Progenitor cell of endocrine pancreas (in vitro differentiated cells): ENCODE measurements at regions not wholly inside any gene's neighbourhood (a gene's known extent, or its start where the extent isn't known, plus 50 kb on each side); places are given as distances from the start of the nearest gene placed in this dataset.
"Not testable (repeated sequence)": the region's sequence is repeated elsewhere in the genome, so short reads cannot be mapped to it uniquely, and the experiment has no call there.

ENCODE experiments used
- DNase-seq: peaks from one replicate; pipeline ENCODE4 v3.0.0; 2021; ENCODE audit warnings: low spot score; ENCODE audit not compliant: unreplicated experiment
- H3K27ac Mint-ChIP-seq: 2 replicates; pipeline ENCODE4 v1.8.0; 2021; ENCODE audit warnings: mild to moderate bottlenecking, moderate library complexity, mixed read lengths
- H3K27me3 Mint-ChIP-seq: 2 replicates; pipeline ENCODE4 v1.8.0; 2021; ENCODE audit warnings: mixed read lengths
- H3K36me3 Mint-ChIP-seq: 2 replicates; pipeline ENCODE4 v1.8.0; 2022; ENCODE audit warnings: mixed read lengths; ENCODE audit not compliant: insufficient read depth
- H3K4me1 Mint-ChIP-seq: 2 replicates; pipeline ENCODE4 v1.8.0; 2021; ENCODE audit warnings: low read depth, mixed read lengths
- H3K4me3 Mint-ChIP-seq: 2 replicates; pipeline ENCODE4 v1.8.0; 2021; ENCODE audit warnings: low read depth, mild to moderate bottlenecking, moderate library complexity, mixed read lengths
- H3K9me3 Mint-ChIP-seq: 2 replicates; pipeline ENCODE4 v1.8.0; 2021; ENCODE audit warnings: low read depth, mixed read lengths
- TF ChIP-seq, protein P1 (sequence below): fragments of 200-600 bp; sonication (generic); IDR thresholded peaks from one replicate; pipeline ENCODE4 v1.5.0; 2021; ENCODE audit warnings: antibody characterized with exemption, mild to moderate bottlenecking; ENCODE audit not compliant: unreplicated experiment

DNA sequence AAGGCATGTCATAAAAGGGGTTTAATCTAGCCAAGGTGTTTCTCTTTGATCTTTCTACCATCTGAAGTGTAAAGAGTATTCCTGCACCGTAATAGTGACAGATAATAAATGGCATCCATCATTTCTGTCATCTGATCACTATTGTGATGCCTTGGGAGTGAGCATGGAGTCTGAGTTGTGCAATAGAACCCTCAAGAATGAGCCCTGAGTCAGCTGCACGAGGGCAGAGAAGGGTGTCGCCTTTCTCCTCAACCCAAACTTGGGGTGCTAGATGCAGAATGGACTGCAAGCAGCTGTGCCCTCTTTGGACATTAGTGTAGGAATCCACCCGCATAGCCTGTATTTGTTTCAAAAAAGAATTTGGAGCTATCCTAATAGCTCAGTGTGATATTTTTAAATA is 115.2 kb downstream of the ZNF37A start:
- TF ChIP-seq, protein P1, sequence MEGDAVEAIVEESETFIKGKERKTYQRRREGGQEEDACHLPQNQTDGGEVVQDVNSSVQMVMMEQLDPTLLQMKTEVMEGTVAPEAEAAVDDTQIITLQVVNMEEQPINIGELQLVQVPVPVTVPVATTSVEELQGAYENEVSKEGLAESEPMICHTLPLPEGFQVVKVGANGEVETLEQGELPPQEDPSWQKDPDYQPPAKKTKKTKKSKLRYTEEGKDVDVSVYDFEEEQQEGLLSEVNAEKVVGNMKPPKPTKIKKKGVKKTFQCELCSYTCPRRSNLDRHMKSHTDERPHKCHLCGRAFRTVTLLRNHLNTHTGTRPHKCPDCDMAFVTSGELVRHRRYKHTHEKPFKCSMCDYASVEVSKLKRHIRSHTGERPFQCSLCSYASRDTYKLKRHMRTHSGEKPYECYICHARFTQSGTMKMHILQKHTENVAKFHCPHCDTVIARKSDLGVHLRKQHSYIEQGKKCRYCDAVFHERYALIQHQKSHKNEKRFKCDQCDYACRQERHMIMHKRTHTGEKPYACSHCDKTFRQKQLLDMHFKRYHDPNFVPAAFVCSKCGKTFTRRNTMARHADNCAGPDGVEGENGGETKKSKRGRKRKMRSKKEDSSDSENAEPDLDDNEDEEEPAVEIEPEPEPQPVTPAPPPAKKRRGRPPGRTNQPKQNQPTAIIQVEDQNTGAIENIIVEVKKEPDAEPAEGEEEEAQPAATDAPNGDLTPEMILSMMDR, result no peak
- H3K27ac Mint-ChIP-seq, result no peak overlapping the region
- H3K36me3 Mint-ChIP-seq, result no peaks in the 10 kb centered on the region
- peaks cover 28% of the 10 kb centered on the region for H3K9me3 Mint-ChIP-seq
- no peaks in the 10 kb centered on the region for H3K4me1 Mint-ChIP-seq
- no peak for DNase-seq
- no peak overlapping the region for H3K4me3 Mint-ChIP-seq
- no peaks in the 10 kb centered on the region for H3K27me3 Mint-ChIP-seq

DNA sequence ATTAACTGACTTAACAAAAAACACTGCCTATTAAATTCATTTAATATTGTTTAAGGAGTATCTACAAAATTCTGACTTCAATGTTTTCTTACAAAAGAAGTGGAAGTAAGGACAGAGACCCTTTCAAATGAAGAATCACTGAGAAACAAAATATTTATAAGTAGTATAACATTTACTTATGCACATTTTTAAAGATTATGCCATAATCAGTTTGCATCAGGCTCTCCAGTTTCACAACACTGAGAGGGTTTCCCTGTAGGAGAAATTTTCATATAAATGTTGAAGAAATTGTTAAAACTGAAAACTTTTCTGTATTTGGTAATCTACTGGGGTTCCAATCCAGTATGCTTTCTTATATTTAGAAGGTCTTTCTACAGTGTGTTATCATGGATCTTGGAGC is 115.6 kb downstream of the ZNF37A start:
- H3K9me3 Mint-ChIP-seq, result peaks cover 29% of the 10 kb centered on the region
- H3K27ac Mint-ChIP-seq, DNase-seq, H3K27me3 Mint-ChIP-seq, H3K4me3 Mint-ChIP-seq, H3K4me1 Mint-ChIP-seq, H3K36me3 Mint-ChIP-seq: not testable (repeated sequence)

DNA sequence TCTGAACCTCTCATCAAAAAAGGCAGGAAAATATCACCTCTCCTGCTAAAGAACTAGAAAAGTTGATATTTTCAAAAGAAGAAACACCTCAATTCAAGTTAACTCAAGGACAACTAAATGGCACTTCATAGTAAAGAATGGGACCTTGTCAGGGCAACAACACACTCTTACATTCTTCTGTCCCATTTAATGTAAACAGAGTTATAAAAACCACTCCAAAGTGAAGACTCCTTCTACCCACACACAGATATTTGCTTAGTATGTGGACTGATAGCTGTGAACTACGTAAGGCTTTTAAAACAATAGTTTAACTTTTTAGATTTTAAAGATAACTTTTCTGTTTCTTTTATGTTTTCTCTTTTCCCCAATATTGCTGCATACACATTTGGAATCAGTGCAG is 118.3 kb downstream of the ZNF37A start:
- H3K27ac Mint-ChIP-seq, result no peak overlapping the region

DNA sequence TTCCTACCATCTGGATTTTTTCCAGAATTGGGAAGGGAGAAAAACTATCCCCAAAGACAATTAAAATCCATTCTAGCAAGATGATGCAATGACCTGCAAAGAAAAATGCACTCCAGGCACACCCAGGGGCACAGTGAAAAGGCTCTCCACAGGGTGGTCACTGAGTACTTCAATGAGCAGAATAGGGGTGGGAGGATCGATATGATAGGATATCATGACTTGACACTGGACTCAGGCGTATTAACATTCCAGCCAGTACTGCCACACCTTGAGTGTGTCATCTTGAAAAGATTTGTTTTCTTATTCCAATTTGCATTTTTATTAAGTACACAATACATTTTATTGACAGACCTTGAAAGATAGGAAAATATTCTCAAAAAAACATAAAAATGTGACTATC is 132.2 kb downstream of the ZNF37A start:
- no peaks in the 10 kb centered on the region for H3K27me3 Mint-ChIP-seq

More for the DNA sequence above, 118.3 kb downstream of the ZNF37A start:
- no peaks in the 10 kb centered on the region for H3K27me3 Mint-ChIP-seq
- TF ChIP-seq, protein P1, result no peak
- no peak for DNase-seq
- peaks cover 21% of the 10 kb centered on the region for H3K9me3 Mint-ChIP-seq
- no peak overlapping the region for H3K4me3 Mint-ChIP-seq
- H3K36me3 Mint-ChIP-seq, result no peaks in the 10 kb centered on the region
- H3K4me1 Mint-ChIP-seq, result no peaks in the 10 kb centered on the region

DNA sequence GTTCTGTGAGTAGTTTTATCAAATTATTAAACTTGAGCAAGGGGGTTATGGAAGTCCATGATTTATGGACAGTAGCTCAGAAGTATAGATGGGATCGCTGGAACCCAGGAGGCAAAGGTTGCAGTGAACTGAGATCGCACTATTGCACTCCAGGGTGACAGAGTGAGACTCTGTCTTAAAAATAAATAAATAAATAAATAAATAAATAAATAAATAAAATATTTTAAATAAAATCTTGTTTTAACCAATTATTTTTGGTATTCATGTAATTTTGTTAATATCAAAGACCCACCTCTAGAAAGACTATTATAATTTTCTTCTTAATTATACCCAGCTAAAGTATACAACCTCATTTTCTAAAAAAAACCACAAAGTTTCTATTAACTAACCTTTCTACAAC is 134.3 kb downstream of the ZNF37A start:
- H3K9me3 Mint-ChIP-seq, result peaks cover 31% of the 10 kb centered on the region
- TF ChIP-seq, protein P1, result no peak
- no peaks in the 10 kb centered on the region for H3K4me1 Mint-ChIP-seq
- no peak for DNase-seq
- H3K27ac Mint-ChIP-seq, result no peak overlapping the region
- H3K27me3 Mint-ChIP-seq, result no peaks in the 10 kb centered on the region
- H3K4me3 Mint-ChIP-seq, result no peak overlapping the region
- peaks cover 2% of the 10 kb centered on the region for H3K36me3 Mint-ChIP-seq

More for the DNA sequence above, 132.2 kb downstream of the ZNF37A start:
- Mint-ChIP-seq H3K4me3 (no peak overlapping the region), H3K4me1 (no peaks in the 10 kb centered on the region), H3K36me3 (peaks cover 2% of the 10 kb centered on the region), H3K27ac (no peak overlapping the region), H3K9me3 (peaks cover 41% of the 10 kb centered on the region)
- TF ChIP-seq, protein P1, result no peak
- DNase-seq, result no peak

DNA sequence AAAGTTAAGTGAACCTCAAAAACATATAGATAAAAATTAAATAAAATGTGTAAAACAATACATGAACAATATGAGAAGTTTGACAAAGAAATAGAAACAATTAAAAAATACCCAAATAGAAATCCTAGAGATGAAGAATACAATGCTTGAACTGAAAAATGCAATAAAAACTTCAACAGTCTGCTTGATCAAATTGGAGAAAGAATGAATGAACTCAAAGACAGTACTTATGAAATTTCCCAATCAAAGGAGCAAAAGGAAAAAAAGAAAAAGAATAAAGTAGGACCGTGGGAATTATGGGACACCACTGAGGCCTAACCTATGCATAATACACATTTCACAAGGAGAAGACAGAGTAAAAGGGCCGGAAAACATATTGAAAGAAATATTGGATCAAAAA is 144.3 kb downstream of the ZNF37A start:
- DNase-seq, H3K27me3 Mint-ChIP-seq, H3K27ac Mint-ChIP-seq, H3K36me3 Mint-ChIP-seq, H3K4me3 Mint-ChIP-seq, H3K4me1 Mint-ChIP-seq: not testable (repeated sequence)
- H3K9me3 Mint-ChIP-seq, result peaks cover 33% of the 10 kb centered on the region

DNA sequence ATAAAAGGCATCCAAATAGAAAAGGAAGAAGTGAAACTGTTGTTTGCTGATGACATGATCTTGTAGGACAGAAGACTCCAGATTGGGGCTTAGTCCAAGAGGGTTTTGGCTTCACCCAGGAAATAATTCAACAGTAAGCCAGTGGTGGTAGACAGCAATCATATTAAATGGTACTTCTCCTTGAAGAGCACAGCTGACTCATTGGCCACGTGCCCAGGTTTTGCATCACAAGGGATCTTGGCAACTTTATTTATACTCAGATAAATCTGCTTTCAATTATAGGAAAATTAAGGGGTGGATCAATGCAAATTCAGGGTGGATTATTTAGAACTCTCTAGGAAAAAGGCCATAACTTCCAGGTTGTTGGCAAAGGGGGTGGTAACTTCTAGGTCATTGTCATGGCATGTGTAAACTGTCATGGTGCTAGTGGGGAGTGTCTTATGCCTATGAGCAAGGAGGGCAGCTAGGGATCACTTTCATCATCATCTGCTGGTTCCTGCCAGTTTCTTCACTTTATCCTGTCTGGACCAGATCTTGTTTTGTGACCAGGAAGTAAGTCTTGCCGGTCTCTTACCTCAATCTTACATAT is 148.0 kb downstream of the ZNF37A start:
- H3K36me3 Mint-ChIP-seq, H3K4me1 Mint-ChIP-seq, H3K4me3 Mint-ChIP-seq, H3K27me3 Mint-ChIP-seq, DNase-seq, H3K27ac Mint-ChIP-seq: not testable (repeated sequence)
- H3K9me3 Mint-ChIP-seq, result peaks cover 39% of the 10 kb centered on the region

DNA sequence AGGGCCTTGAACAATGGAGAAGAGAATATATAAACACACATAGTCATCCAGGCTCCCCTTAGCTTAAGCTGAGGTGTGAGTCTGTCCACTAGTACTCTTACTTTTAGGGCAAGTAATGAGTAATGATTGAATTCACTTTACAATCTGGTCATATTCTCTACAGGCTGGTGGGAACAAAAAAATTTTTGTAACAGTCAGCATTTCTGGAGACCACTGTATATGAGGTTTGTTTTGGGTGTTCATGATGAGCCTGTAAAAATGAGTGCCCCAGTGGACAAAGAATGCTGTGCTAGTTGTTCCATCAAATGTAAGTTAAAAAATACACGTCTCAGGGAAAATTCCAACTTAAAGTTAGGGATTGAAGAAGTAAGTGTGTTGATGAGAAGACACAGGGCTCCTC is 154.0 kb downstream of the ZNF37A start:
- peaks cover 51% of the 10 kb centered on the region for H3K9me3 Mint-ChIP-seq
- not testable (repeated sequence) for H3K36me3 Mint-ChIP-seq, H3K4me1 Mint-ChIP-seq, DNase-seq, H3K27ac Mint-ChIP-seq, H3K27me3 Mint-ChIP-seq, H3K4me3 Mint-ChIP-seq

DNA sequence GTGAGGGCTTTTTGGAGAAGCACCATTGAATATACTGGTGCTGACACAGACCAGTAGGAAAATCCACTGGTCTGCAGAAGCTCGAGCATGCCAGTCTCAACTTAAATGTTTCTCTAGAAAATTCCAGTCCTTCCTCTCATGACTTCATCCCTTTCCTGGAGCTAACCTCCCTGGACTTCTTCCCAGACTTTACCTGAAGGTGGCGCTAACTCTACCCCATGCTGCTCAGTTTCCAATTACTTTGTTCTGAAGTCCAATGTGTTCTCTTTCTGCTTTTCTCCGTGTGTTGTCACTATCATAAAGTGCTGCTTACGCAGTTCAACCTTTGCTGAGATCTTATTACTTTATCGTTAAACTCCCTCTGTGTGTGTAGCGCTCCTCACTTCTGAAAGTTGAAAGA is 158.4 kb downstream of the ZNF37A start:
- not testable (repeated sequence) for DNase-seq, H3K4me3 Mint-ChIP-seq, H3K27me3 Mint-ChIP-seq, H3K4me1 Mint-ChIP-seq, H3K36me3 Mint-ChIP-seq, H3K27ac Mint-ChIP-seq
- peaks cover 63% of the 10 kb centered on the region for H3K9me3 Mint-ChIP-seq

DNA sequence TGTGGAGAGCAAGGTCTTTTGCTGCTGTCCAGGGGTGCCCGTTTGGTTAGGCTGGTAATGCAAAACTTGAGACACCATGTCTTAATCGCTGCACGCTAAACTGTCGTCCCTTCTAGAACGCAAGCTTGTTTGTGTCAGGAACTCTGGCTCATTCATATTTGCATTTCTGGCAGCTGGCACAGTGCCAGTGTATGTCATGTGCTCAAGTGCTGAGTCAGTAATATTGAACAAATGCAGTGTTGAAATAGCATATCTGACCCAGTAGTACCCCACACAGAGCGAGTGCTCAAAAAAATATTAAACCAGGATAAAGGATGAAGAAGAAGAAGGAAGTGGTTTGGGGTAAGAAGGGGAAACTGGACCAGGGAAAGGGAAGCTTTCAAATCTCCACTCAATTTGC is 173.4 kb downstream of the ZNF37A start:
- not testable (repeated sequence) for DNase-seq, H3K4me3 Mint-ChIP-seq, H3K4me1 Mint-ChIP-seq, H3K36me3 Mint-ChIP-seq, H3K27ac Mint-ChIP-seq, H3K27me3 Mint-ChIP-seq
- peaks cover 28% of the 10 kb centered on the region for H3K9me3 Mint-ChIP-seq
